ENCODE measurements at regions not wholly inside any gene's neighbourhood (a gene's known extent, or its start where the extent isn't known, plus 50 kb on each side); places are given as distances from the start of the nearest gene placed in this dataset.
"Not testable (repeated sequence)": the region's sequence is repeated elsewhere in the genome, so short reads cannot be mapped to it uniquely, and the experiment has no call there.

DNA sequence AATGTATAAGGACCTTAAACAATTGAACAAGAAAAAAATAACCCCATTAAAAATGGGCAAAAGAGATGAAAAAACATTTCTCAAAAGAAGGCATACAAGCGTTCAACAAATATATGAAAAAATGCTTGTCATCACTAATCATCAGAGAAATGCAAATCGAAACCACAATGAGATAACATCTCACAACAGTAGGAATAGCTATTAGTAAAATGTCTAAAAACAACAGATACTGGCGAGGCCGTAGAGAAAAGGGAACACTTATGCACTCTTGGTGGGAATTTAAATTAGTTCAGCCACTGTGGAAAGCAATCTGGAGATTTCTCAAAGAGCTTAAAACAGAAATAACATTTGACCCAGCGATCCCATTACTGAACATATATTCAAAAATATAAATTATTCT lies 769.8 kb upstream of the MGAT4C start:
- Mint-ChIP-seq H3K4me1 (ENCODE audit: low read depth) (no peaks in the 10 kb centered on the region), H3K27me3 (ENCODE audit: insufficient read depth) (no peaks in the 10 kb centered on the region), H3K27ac (no peak overlapping the region), H3K9me3 (peaks cover 12% of the 10 kb centered on the region), H3K36me3 (ENCODE audit: low read depth) (no peaks in the 10 kb centered on the region), H3K4me3 (no peak overlapping the region)
- no peak for DNase-seq (ENCODE audit: low spot score)
- intact Hi-C loops (cut with micrococcal nuclease) = no loop called here

GRCh38 chr12:87021400-87021799 lies 765.2 kb upstream of the MGAT4C start:
- intact Hi-C loops (cut with micrococcal nuclease) = no loop called here
- no peak overlapping the region for H3K4me3 Mint-ChIP-seq
- H3K9me3 Mint-ChIP-seq = peaks cover 7% of the 10 kb centered on the region
- no peaks in the 10 kb centered on the region for H3K36me3 Mint-ChIP-seq (ENCODE audit: low read depth)
- DNase-seq (ENCODE audit: low spot score) = no peak
- no peaks in the 10 kb centered on the region for H3K4me1 Mint-ChIP-seq (ENCODE audit: low read depth)
- H3K27me3 Mint-ChIP-seq (ENCODE audit: insufficient read depth) = no peaks in the 10 kb centered on the region
- no peak overlapping the region for H3K27ac Mint-ChIP-seq

- peaks cover 10% of the 10 kb centered on the region for H3K9me3 Mint-ChIP-seq
- no peaks in the 10 kb centered on the region for H3K36me3 Mint-ChIP-seq (ENCODE audit: low read depth)
- no peak for DNase-seq (ENCODE audit: low spot score)
- H3K4me1 Mint-ChIP-seq (ENCODE audit: low read depth) = no peaks in the 10 kb centered on the region
- H3K27me3 Mint-ChIP-seq (ENCODE audit: insufficient read depth) = no peaks in the 10 kb centered on the region
- H3K27ac Mint-ChIP-seq = no peak overlapping the region
- no peak overlapping the region for H3K4me3 Mint-ChIP-seq
- intact Hi-C loops (cut with micrococcal nuclease) = no loop called here
Observed at GRCh38 chr12:87020071-87020470, 763.9 kb upstream of the MGAT4C start.

DNA sequence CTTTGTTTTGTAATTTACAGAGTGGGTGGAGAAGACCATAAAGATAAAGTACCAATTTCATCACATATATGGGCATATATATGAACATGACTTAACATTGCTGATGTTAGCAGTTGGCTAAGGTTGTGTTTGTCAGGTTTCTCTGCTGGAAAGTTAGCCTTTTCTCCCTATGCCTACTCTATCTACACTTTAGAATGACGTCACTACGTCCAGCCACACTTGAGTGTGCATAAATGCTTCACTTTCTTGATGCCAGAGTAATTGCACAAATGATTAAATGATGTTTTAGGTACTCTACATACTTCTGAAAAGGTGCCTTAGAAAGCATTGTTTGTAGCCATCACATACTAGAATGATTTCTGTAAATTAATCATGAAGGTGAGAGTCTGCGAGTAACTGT lies 759.2 kb upstream of the MGAT4C start:
- DNase-seq (ENCODE audit: low spot score) = no peak
- Mint-ChIP-seq H3K27me3 (ENCODE audit: insufficient read depth) (no peaks in the 10 kb centered on the region), H3K9me3 (peaks cover 4% of the 10 kb centered on the region), H3K36me3 (ENCODE audit: low read depth) (no peaks in the 10 kb centered on the region), H3K4me1 (ENCODE audit: low read depth) (no peaks in the 10 kb centered on the region), H3K4me3 (no peak overlapping the region), H3K27ac (no peak overlapping the region)
- intact Hi-C loops (cut with micrococcal nuclease) = no loop called here

- Mint-ChIP-seq H3K4me3 (no peak overlapping the region), H3K4me1 (ENCODE audit: low read depth) (no peaks in the 10 kb centered on the region), H3K36me3 (ENCODE audit: low read depth) (no peaks in the 10 kb centered on the region), H3K27me3 (ENCODE audit: insufficient read depth) (no peaks in the 10 kb centered on the region), H3K27ac (no peak overlapping the region), H3K9me3 (peaks cover 11% of the 10 kb centered on the region)
- intact Hi-C loops (cut with micrococcal nuclease) = no loop called here
- no peak for DNase-seq (ENCODE audit: low spot score)
Observed at GRCh38 chr12:87008785-87009384, 752.7 kb upstream of the MGAT4C start.

GRCh38 chr12:87001102-87001501 lies 744.9 kb upstream of the MGAT4C start:
- H3K36me3 Mint-ChIP-seq (ENCODE audit: low read depth) = no peaks in the 10 kb centered on the region
- H3K27me3 Mint-ChIP-seq (ENCODE audit: insufficient read depth) = no peaks in the 10 kb centered on the region
- DNase-seq (ENCODE audit: low spot score) = no peak
- H3K27ac Mint-ChIP-seq = no peak overlapping the region
- peaks cover 23% of the 10 kb centered on the region for H3K9me3 Mint-ChIP-seq
- H3K4me3 Mint-ChIP-seq = no peak overlapping the region
- H3K4me1 Mint-ChIP-seq (ENCODE audit: low read depth) = no peaks in the 10 kb centered on the region
- intact Hi-C loops (cut with micrococcal nuclease) = no loop called here

DNA sequence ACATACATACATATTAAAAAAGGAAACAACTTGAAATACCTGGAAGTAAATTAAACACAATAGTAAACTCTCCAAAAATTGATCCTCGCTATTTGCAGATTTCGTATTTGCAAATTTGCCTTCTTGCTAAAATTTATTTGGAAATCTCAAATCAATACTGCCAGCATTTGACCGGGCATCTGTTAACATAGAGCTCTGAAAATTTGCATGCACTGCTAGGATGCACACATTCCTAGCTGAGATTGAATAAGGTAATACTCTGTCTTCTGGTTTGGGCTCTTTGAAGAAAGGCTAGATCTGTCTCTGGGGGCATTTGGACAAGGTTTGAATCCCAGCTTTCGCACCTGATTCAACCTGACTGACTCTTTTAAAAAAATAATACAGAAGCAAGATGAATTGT lies 729.1 kb upstream of the MGAT4C start:
- H3K4me1 Mint-ChIP-seq (ENCODE audit: low read depth) = no peaks in the 10 kb centered on the region
- no peaks in the 10 kb centered on the region for H3K9me3 Mint-ChIP-seq
- no peaks in the 10 kb centered on the region for H3K27me3 Mint-ChIP-seq (ENCODE audit: insufficient read depth)
- no peak overlapping the region for H3K4me3 Mint-ChIP-seq
- DNase-seq (ENCODE audit: low spot score) = no peak
- no peaks in the 10 kb centered on the region for H3K36me3 Mint-ChIP-seq (ENCODE audit: low read depth)
- intact Hi-C loops (cut with micrococcal nuclease) = no loop called here
- H3K27ac Mint-ChIP-seq = no peak overlapping the region

DNA sequence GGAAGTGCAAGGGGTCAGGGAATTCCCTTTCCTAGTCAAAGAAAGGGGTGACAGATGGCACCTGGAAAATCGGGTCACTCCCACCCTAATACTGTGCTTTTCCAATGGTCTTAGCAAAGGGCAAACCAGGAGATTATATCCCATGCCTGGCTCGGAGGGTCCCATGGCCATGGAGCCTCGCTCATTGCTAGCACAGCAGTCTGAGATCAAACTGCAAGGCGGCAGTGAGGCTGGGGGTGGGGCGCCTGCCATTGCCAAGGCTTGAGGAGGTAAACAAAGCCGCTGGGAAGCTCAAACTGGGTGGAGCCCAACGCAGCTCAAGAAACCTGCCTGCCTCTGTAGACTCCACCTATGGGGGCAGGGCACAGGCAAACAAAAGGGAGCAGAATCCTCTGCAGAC lies 714.4 kb upstream of the MGAT4C start:
- H3K27ac Mint-ChIP-seq; H3K4me3 Mint-ChIP-seq; H3K36me3 Mint-ChIP-seq (ENCODE audit: low read depth); intact Hi-C loops (cut with micrococcal nuclease); H3K4me1 Mint-ChIP-seq (ENCODE audit: low read depth); H3K27me3 Mint-ChIP-seq (ENCODE audit: insufficient read depth); DNase-seq (ENCODE audit: low spot score): not testable (repeated sequence)
- H3K9me3 Mint-ChIP-seq = peaks cover 15% of the 10 kb centered on the region

- Mint-ChIP-seq H3K4me1 (ENCODE audit: low read depth) (no peaks in the 10 kb centered on the region), H3K27me3 (ENCODE audit: insufficient read depth) (no peaks in the 10 kb centered on the region), H3K36me3 (ENCODE audit: low read depth) (no peaks in the 10 kb centered on the region), H3K4me3 (no peak overlapping the region), H3K27ac (no peak overlapping the region), H3K9me3 (no peaks in the 10 kb centered on the region)
- intact Hi-C loops (cut with micrococcal nuclease) = no loop called here
- no peak for DNase-seq (ENCODE audit: low spot score)
Observed at GRCh38 chr12:86959766-86960458, 703.7 kb upstream of the MGAT4C start.

DNA sequence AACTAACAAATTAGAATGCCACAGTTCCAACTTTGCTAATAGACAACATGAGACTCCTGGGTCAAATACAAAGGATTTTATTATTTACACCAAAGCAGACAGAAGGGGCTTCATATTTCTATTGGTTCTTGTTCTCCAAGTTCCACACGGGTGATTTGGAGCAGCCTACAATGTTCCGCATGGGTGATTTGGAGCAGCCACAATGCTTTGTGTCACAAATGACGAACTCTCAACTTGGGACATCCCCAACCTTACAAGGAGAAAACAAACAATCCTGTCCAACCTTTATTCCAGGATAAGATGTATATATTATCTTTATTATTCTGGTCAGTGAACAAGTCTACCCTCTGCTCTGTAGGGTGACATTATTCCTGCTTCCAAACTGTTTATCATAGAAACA lies 694.3 kb upstream of the MGAT4C start:
- H3K27ac Mint-ChIP-seq = no peak overlapping the region
- H3K4me1 Mint-ChIP-seq (ENCODE audit: low read depth) = no peaks in the 10 kb centered on the region
- H3K4me3 Mint-ChIP-seq = no peak overlapping the region
- peaks cover 4% of the 10 kb centered on the region for H3K9me3 Mint-ChIP-seq
- intact Hi-C loops (cut with micrococcal nuclease) = no loop called here
- DNase-seq (ENCODE audit: low spot score) = no peak
- H3K27me3 Mint-ChIP-seq (ENCODE audit: insufficient read depth) = no peaks in the 10 kb centered on the region
- no peaks in the 10 kb centered on the region for H3K36me3 Mint-ChIP-seq (ENCODE audit: low read depth)

DNA sequence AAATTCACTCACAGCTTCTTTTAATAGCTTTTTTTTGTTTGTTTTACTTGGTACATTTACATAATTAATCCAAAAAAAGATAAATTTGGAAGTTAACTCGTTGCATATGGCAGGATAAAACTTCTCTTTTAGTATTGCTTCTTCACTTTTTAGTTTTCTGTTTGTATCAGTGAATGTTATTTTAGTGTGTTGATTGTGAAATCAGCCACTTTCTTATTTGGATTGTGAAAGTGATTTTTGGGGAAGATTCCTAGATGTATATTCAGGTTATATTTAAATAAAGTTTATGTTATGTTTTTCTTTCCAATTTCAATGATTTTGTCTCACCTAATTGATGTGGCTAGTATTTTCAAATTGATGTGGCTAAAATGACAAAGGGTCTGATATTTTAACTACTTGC lies 693.9 kb upstream of the MGAT4C start:
- Mint-ChIP-seq H3K9me3 (peaks cover 4% of the 10 kb centered on the region), H3K4me3 (no peak overlapping the region), H3K36me3 (ENCODE audit: low read depth) (no peaks in the 10 kb centered on the region), H3K27ac (no peak overlapping the region), H3K27me3 (ENCODE audit: insufficient read depth) (no peaks in the 10 kb centered on the region), H3K4me1 (ENCODE audit: low read depth) (no peaks in the 10 kb centered on the region)
- intact Hi-C loops (cut with micrococcal nuclease) = no loop called here
- no peak for DNase-seq (ENCODE audit: low spot score)

DNA sequence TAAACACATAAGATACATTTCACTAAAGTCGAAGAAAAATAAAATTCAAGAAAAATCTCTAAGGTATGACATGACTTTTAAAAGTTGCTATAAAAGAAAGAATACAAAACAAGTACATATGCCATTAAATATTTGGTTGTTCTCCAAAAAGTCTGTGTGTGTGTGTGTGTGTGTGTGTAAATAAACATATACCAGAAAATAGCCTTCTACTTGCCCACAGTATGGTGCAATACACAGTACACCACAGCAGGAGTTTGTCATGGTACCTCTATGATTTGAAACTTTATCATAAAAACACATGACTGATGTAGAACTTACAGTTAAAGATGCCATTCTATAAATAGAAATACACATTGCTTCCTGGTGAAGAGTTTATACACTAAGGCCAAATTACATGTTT lies 692.7 kb upstream of the MGAT4C start:
- H3K27me3 Mint-ChIP-seq (ENCODE audit: insufficient read depth) = no peaks in the 10 kb centered on the region
- no peaks in the 10 kb centered on the region for H3K36me3 Mint-ChIP-seq (ENCODE audit: low read depth)
- no peak overlapping the region for H3K27ac Mint-ChIP-seq
- H3K9me3 Mint-ChIP-seq = peaks cover 4% of the 10 kb centered on the region
- DNase-seq (ENCODE audit: low spot score) = no peak
- intact Hi-C loops (cut with micrococcal nuclease) = no loop called here
- no peak overlapping the region for H3K4me3 Mint-ChIP-seq
- no peaks in the 10 kb centered on the region for H3K4me1 Mint-ChIP-seq (ENCODE audit: low read depth)

- Mint-ChIP-seq H3K4me1 (ENCODE audit: low read depth) (no peaks in the 10 kb centered on the region), H3K27ac (no peak overlapping the region), H3K4me3 (no peak overlapping the region), H3K36me3 (ENCODE audit: low read depth) (no peaks in the 10 kb centered on the region), H3K9me3 (peaks cover 21% of the 10 kb centered on the region), H3K27me3 (ENCODE audit: insufficient read depth) (no peaks in the 10 kb centered on the region)
- intact Hi-C loops (cut with micrococcal nuclease) = no loop called here
- DNase-seq (ENCODE audit: low spot score) = no peak
Observed at GRCh38 chr12:86945685-86946196, 689.5 kb upstream of the MGAT4C start.

All from activated T-helper 1 cell treated with anti-CD3 and anti-CD28 coated beads, Interleukin-12 subunit alpha, Interleukin-12 subunit beta, Interleukin-2, Interleukin-4 antibody, amounts not matched to agents 30 ng/mL and 10 ng/mL and 1 ng/mL, durations not matched to agents 14 hours and 24 hours and 36 hours (primary cell).